Hindlimb muscle (tissue), 1 donor: ENCODE measurements at regions not wholly inside any gene's neighbourhood (a gene's known extent, or its start where the extent isn't known, plus 50 kb on each side); places are given as distances from the start of the nearest gene placed in this dataset.
A peak's percentile ranks its signal among the peaks of the same experiment; 100 is the strongest.

Experiments used
- DNase-seq: peaks from one replicate; pipeline ENCODE4 v3.0.0-alpha.2; 2013

GRCh38 chr11:128365044-128365443 lies 222.3 kb downstream of the ETS1 start:
- peak; percentile 56 for DNase-seq

- no peak for DNase-seq
Measured at GRCh38 chr11:128361451-128362020, 225.8 kb downstream of the ETS1 start.

- DNase-seq = no peak
Measured at GRCh38 chr11:128359515-128359914, 227.8 kb downstream of the ETS1 start.

DNA sequence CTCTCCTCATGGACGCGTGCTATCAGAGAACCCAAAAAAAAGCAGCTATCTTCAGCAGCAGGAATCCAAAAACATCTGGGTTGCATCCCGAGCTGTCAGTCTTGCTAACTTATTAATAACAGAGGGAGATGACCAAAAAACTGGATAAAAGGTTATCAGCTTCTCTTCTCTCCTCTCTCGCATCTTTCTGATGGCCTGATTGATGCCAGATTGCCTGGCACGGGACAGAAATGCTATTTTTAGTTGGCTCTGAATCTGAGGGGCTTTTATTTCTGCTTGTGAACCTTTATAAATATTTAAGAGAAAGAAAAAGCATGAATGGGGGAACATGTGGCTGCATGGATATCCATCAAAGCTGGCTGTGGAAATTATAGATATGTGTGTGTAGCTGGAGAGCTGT lies 230.3 kb downstream of the ETS1 start:
- DNase-seq = no peak

DNA sequence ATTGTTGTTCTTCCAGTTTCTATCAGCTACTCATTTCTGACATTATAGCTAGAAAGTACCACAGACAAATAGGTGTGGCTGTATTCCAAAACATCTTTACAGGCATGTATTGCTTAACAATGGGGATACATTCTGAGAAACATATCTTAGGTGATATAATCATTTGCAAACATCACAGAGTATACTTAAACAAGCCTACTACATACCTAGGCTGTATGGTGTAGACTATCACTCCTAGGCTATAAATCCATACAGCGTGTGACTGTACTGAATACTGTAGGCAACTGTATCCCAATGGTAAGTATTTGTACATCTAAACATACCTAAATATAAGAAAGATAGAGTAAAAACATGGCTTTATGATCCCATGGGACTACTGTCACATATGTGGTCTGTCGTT lies 231.8 kb downstream of the ETS1 start:
- no peak for DNase-seq

GRCh38 chr11:128354476-128354875 lies 232.9 kb downstream of the ETS1 start:
- no peak for DNase-seq

DNA sequence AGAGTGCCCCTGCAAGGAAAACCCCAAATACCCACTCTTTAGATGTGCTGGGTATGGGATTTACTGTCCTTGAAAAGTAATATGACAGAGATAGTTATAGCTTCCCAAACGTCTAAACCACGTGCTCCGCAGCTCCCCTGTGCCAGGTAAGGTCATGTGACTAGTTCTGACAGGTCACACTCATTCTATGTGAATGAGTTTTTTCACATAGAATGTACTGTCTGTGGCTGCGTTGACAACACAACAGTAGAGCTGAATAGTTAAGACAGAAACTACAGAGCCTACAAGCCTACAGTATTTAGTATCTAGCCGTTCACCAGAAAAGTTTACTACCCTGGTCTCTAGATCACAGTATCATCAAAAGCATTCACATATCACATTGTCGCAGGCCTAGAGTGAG lies 236.2 kb downstream of the ETS1 start:
- no peak for DNase-seq

GRCh38 chr11:128349650-128350299 lies 237.6 kb downstream of the ETS1 start:
- no peak for DNase-seq

DNA sequence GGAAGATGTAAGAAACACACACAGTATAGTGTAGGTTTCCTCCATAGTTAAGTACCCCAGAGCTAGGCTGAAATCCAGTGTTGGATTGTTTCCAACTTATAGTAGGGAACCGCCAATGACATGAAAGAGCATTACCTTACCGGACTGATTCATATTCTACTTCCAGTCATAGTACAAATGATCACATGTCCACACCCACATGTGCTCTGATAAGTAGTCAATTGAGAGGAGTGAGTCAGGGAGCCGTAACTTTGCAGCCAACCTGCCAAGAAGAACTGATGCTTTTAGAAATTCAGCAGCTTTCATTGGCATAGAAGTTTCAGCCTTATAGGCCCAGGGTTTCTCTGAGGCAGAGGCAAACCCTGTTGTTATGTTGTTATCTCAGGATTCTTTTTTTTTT lies 240.6 kb downstream of the ETS1 start:
- DNase-seq = no peak

DNA sequence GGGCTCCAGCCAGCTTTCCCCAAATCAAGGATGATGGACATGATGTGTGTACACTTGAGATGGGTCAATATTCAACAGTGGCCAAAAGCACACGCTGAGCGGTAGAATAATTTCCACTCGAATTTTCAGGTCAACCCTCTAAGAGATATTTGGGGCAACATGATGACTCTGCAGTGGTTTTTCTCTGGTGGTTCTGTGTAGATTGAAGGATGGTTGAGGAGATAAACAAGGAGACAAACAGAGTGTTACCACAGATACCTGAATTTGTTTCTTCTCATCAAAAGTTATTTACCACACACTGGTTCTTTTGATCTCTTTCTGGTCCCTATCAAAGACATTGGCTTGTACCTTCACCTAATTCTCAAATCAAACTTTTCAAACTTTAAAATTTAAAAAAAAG lies 242.0 kb downstream of the ETS1 start:
- DNase-seq = no peak

GRCh38 chr11:128343870-128344269 lies 243.5 kb downstream of the ETS1 start:
- DNase-seq = no peak

GRCh38 chr11:128343135-128343514 lies 244.2 kb downstream of the ETS1 start:
- DNase-seq = no peak

- peak; percentile 47 for DNase-seq
Measured at GRCh38 chr11:128342511-128343134, 244.7 kb downstream of the ETS1 start.

DNA sequence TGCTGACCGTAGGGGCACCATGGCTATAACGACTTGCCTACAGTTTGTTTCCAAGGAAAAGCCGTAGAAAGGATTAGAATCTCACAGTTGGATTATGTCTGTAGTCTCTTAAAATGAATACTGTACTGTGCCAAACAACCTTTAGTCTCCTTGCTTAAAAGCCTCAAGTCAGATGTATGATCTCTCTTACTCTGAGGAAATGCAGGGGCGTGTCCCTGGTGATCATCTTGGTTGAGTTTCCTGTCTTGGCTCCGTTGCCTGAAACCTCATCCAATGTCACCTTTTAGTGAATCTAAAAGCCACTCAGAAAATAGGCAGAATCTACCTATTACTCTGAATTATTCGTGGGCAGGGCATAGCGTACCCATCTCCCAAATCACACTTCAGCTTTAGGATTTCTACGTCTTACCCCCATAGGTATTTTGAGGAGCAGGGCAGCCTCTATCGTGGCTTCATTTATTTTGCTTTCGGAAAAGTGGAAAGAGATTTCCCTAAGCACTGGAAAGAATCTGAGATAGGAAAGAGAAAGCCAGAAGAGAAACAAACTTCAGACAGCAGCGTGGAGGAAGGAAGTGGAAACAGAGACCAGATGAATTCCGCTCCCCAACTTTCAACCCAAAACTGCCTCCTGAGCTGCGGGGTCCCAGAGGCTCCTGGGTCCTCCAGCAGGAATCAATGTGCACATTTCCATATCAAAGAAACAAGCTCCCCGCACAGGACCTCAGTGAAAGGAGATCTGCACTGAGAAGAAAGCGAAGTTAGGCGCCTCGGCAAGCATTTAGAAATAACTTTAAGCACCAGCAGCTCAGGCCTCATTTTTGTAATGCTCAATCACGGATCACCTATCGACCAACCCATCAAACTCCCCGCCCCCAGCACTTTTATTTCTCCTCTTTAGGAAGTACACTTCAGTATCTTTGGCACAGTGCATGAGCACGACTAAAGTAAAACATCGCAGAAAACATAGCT lies 245.8 kb downstream of the ETS1 start:
- no peak for DNase-seq

GRCh38 chr11:128339792-128340191 lies 247.6 kb downstream of the ETS1 start:
- DNase-seq = no peak

DNA sequence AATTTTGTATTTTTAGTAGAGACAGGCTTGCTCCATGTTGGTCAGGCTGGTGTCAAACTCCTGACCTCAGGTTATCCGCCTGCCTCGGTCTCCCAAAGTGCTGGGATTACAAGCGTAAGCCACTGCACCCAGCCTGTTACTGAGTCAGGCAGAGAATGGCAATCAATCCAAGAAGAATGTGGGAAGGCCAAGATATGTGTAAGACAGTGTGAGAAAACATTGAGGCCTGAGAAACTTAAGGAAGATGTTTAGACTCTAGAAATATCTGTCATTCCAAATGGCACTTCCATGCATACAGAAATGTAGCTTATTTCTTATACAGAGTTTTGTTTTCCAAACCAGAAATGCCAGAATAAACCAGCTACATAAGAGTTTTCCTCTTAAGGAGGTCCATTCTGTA lies 248.5 kb downstream of the ETS1 start:
- DNase-seq = no peak

- no peak for DNase-seq
Measured at GRCh38 chr11:128336203-128336602, 251.2 kb downstream of the ETS1 start.

- DNase-seq = no peak
Measured at GRCh38 chr11:128335729-128336128, 251.6 kb downstream of the ETS1 start.

DNA sequence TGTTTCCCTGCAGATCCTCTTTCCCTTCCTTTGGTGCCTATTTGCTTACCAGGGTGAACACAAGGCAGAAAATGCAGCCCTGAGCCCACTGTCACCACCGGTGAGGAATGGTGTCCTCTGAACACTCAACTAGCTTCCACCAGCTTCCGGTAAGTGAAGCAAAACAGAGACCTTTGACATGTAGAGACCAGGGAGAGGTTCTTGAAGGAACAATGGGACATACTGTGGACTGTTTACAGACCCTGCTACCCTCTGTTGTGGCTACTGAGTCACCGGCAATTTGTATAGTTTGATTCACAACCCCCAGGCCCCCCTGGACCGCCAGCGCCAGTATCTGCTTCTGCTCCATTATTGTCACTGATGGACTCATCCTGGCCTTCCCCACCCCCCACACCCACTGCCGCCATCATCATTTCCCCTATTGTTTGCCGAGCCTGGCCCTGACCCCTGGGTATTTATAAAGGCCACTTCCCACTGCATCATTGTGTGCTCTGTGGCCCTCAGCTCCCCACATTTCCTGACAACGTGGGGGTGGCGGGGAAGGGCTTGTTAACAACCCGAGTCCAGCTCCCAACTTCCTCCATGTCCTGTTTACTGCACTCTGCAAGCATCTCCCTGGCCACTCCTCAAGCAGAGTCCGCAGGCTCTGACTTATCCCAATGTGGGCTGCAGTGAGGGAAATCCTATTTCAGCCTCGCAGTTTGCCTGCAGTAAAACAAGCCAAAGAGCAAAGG lies 252.9 kb downstream of the ETS1 start:
- no peak for DNase-seq

GRCh38 chr11:128331317-128331716 lies 256.0 kb downstream of the ETS1 start:
- DNase-seq = no peak

DNA sequence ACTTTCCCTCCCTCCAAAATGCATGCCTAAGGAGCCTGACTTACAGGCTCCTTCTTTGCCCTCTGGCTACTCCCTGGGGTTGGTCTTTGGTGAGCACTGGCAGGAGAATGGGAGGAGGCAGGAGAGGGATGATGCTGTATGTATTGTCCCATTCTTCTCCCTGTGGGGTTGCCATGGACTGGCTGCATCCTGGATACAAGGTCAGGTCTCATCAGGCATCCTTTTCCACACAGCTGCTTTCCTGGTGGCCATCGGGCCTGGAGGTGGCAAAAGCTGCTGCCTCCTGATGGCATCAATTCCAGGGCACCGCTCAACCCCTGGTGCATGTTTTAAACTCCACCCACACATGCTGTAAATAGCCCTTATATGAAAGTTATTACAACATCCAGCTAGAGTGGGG lies 257.2 kb downstream of the ETS1 start:
- no peak for DNase-seq

GRCh38 chr11:128328955-128329551 lies 258.3 kb downstream of the ETS1 start:
- DNase-seq = no peak
